Prostate gland (tissue), 2 donors: ENCODE measurements at regions not wholly inside any gene's neighbourhood (a gene's known extent, or its start where the extent isn't known, plus 50 kb on each side); places are given as distances from the start of the nearest gene placed in this dataset.

Experiments used
- DNase-seq: peaks from one replicate; pipeline ENCODE4 v3.0.0-alpha.2; 2019; ENCODE audit warnings: low spot score
- H3K27ac ChIP-seq, 2 donors: fragments of 200-600 bp; sonication (generic); 2 replicates each; pipeline ENCODE4 v1.5.1; 2017 to 2019
- H3K27me3 ChIP-seq: fragments of 200-600 bp; sonication (generic); replicated peaks from 2 replicates; pipeline ENCODE4 v1.5.1; 2019; ENCODE audit not compliant: insufficient read depth
- H3K36me3 ChIP-seq, 2 donors: fragments of 200-600 bp; sonication (generic); 1 replicate in 1 of 2; 2 replicates in 1 of 2; pipeline versions ENCODE4 v1.5.1 to v1.8.1; 2017 to 2019
- H3K4me1 ChIP-seq: fragments of 200-600 bp; sonication (generic); replicated peaks from 2 replicates; pipeline ENCODE4 v1.5.1; 2019
- H3K4me3 ChIP-seq, 2 donors: fragments of 200-600 bp; sonication (generic); 2 replicates each; pipeline ENCODE4 v1.5.1; 2017 to 2019
- H3K9me3 ChIP-seq: fragments of 200-600 bp; sonication (generic); 2 replicates; pipeline ENCODE4 v1.5.1; 2017
- POLR2A ChIP-seq: fragments of 450-650 bp; IDR thresholded peaks from one replicate; pipeline ENCODE4 v1.6.1; 2016; ENCODE audit warnings: antibody characterized with exemption, mild to moderate bottlenecking
- POLR2AphosphoS5 ChIP-seq: sonication (generic); formaldehyde crosslinking; IDR thresholded peaks from one replicate; pipeline ENCODE4 v1.6.1; 2017; ENCODE audit warnings: antibody characterized with exemption
- WGBS: methylation state at CpG from one replicate; pipeline ENCODE4 v1.1.5; 2018; 5-methylcytosine and 5-hydroxymethylcytosine counted together
- intact Hi-C: fragments of 100-400 bp; cut with DNase I; formaldehyde crosslinking; loops from one replicate; pipeline ENCODE4 v1.14.2; 2022
- TF ChIP-seq, protein P1 (sequence below), 4 experiments: fragments of 200-600 bp in 2 of 4; fragments of 450-650 bp in 2 of 4; sonication (generic) in 2 of 4; IDR thresholded peaks; 1 replicate in 3 of 4; 2 replicates in 1 of 4; pipeline ENCODE4 v1.5.1; 2016 to 2019; ENCODE audit warnings: antibody characterized with exemption in 4 of 4, mild to moderate bottlenecking in 2 of 4, moderate library complexity in 2 of 4

DNA sequence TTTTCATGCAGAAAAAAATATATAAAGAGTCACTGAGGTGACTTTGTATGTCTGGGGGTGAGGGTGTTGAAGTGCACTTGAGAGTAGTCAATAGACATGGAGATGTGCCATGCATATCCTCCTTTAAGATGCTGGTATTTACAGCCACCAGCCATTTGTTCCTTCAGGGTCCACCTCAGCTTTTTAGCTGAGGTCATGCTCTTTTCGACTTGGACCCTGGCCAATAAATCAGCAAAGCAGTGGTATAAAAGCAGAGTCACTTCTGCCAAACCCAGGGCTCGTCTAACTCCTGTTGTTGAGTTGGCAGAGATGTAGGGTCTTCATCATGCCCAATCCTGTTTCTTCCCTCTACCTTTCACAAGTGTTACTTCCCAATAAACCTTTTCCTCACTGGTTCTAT, 75.1 kb upstream of the OSTN start:
- Histone ChIP-seq H3K4me1 (no peaks in the 10 kb centered on the region), H3K36me3 (no peaks in the 10 kb centered on the region), H3K4me3 (no peak overlapping the region), H3K27ac (no peak overlapping the region), H3K27me3 (no peaks in the 10 kb centered on the region), H3K9me3 (no peaks in the 10 kb centered on the region)
- intact Hi-C loops: no loop called here
- WGBS: 10% methylated on average over 2 of the region's 2 CpGs
- TF ChIP-seq POLR2A (no peak), POLR2AphosphoS5 (no peak)
- TF ChIP-seq, protein P1, sequence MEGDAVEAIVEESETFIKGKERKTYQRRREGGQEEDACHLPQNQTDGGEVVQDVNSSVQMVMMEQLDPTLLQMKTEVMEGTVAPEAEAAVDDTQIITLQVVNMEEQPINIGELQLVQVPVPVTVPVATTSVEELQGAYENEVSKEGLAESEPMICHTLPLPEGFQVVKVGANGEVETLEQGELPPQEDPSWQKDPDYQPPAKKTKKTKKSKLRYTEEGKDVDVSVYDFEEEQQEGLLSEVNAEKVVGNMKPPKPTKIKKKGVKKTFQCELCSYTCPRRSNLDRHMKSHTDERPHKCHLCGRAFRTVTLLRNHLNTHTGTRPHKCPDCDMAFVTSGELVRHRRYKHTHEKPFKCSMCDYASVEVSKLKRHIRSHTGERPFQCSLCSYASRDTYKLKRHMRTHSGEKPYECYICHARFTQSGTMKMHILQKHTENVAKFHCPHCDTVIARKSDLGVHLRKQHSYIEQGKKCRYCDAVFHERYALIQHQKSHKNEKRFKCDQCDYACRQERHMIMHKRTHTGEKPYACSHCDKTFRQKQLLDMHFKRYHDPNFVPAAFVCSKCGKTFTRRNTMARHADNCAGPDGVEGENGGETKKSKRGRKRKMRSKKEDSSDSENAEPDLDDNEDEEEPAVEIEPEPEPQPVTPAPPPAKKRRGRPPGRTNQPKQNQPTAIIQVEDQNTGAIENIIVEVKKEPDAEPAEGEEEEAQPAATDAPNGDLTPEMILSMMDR (IDR thresholded peaks at IDR 0.05): no peak
- no peak for DNase-seq

- Histone ChIP-seq H3K4me1 (no peaks in the 10 kb centered on the region), H3K27me3 (no peaks in the 10 kb centered on the region), H3K36me3 (no peaks in the 10 kb centered on the region), H3K9me3 (no peaks in the 10 kb centered on the region), H3K4me3 (no peak overlapping the region), H3K27ac (no peak overlapping the region)
- intact Hi-C loops: no loop called here
- no peak for DNase-seq
- TF ChIP-seq POLR2A: no peak
- TF ChIP-seq, protein P1 (IDR thresholded peaks at IDR 0.05): no peak
- TF ChIP-seq POLR2AphosphoS5: no peak
These were observed 75.8 kb upstream of the OSTN start for GRCh38 chr3:191123231-191123630.

GRCh38 chr3:191120447-191121298, 78.4 kb upstream of the OSTN start:
- H3K36me3 ChIP-seq: no peaks in the 10 kb centered on the region
- no peak for TF ChIP-seq POLR2A
- TF ChIP-seq, protein P1 (IDR thresholded peaks at IDR 0.05): no peak
- TF ChIP-seq POLR2AphosphoS5: no peak
- 74% methylated on average over 2 of the region's 2 CpGs for WGBS
- no peak overlapping the region for H3K27ac ChIP-seq
- H3K9me3 ChIP-seq: no peaks in the 10 kb centered on the region
- H3K27me3 ChIP-seq: no peaks in the 10 kb centered on the region
- no peaks in the 10 kb centered on the region for H3K4me1 ChIP-seq
- intact Hi-C loops: no loop called here
- no peak for DNase-seq
- no peak overlapping the region for H3K4me3 ChIP-seq

DNA sequence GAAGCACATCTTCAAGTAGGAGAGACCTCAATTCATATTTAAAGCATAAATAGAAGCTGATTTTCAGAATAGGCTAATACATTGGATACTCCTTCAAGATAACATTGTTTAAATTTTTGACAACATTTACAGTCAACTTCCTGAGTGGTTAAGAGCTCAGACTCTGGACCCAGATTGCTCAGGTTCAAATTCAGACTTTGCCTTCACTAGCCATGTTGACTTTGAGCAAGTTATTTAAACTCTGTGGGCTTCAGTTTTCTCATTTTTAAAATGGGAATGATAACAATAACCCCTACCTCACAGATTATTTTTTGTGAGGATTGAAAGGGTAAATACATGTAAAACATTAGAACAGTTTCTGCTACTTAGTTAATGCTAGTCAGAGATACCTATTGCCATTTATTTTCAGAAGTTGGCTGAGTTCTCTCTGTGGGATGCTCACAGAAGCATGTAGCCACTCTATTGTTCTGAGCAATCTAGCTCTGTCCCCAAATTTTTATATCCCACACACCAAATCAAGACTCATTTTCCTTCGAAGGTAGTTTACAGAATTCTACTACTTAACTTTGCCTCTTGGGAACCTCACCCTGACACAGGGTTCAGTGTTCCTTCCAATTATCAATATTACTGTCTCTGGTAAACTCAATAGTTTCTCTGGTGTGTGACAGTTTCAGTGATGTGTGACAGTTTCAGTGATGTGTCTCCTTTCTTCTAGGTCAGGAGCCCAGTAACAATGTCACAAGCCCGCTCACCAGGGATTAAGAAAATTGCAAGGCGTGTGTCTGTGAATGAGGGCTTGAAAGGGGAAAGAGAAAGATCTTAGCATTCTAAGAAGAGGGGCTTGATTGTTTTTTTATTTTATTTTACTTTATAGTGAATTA, 79.4 kb upstream of the OSTN start:
- H3K27ac ChIP-seq: no peak overlapping the region
- WGBS: 96% methylated on average over 3 of the region's 3 CpGs
- no peak overlapping the region for H3K4me3 ChIP-seq
- no peaks in the 10 kb centered on the region for H3K9me3 ChIP-seq
- no peak for DNase-seq
- no peaks in the 10 kb centered on the region for H3K4me1 ChIP-seq
- H3K36me3 ChIP-seq: no peaks in the 10 kb centered on the region
- TF ChIP-seq POLR2A: no peak
- no peak for TF ChIP-seq POLR2AphosphoS5
- TF ChIP-seq, protein P1 (IDR thresholded peaks at IDR 0.05): no peak
- intact Hi-C loops: no loop called here
- H3K27me3 ChIP-seq: no peaks in the 10 kb centered on the region
